Head of caudate nucleus (tissue), 42 donors: ENCODE measurements at regions not wholly inside any gene's neighbourhood (a gene's known extent, or its start where the extent isn't known, plus 50 kb on each side); places are given as distances from the start of the nearest gene placed in this dataset.

Source experiments
- DNase-seq, 42 donors: peaks; one replicate each; pipeline versions ENCODE4 v3.0.0 to v3.0.0-alpha.2; 2020 to 2021; ENCODE audit warnings: mixed read lengths in 7 of 42
- intact Hi-C: fragments of 100-400 bp; cut with DNase I; formaldehyde crosslinking; loops from one replicate; pipeline ENCODE4 v1.15.0; 2022

DNA sequence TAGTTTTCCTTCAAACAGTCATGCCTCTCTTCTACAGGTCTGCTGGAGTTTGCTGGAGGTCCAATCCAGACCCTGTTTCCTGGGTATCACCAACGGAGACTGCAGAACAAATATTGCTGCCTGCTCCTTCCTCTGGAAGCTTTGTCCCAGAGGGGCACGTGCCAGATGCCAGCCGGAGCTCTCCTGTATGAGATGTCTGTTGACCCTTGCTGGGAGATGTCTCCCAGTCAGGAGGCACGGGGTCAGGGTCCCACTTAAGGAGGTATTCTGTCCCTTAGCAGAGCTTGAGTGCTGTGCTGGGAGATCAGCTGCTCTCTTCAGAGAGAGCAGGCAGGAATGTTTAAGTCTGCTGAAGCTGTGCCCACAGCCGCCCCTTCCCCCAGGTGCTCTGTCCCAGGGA lies 666.9 kb downstream of the FRK start:
- intact Hi-C loops: no loop called here
- no peak for DNase-seq

DNA sequence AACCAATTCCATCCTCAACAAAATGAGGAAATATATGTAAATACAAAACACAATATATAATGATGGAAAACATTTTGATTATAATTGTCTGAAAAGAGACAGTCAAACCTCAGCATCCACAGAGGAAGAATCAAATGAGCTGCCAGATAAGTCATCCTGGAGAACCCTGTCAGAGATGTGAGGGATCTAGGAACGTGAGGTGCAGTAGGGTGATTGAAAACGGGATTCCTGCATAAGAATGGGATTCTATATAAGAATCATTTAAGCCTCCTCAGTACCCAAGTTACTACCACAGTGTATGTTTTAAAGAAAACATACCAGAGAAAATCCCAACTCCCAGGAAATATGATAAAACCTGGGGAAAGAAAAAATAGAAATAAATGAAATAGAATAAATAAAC lies 690.5 kb downstream of the FRK start:
- intact Hi-C loops: no loop called here
- no peak for DNase-seq

DNA sequence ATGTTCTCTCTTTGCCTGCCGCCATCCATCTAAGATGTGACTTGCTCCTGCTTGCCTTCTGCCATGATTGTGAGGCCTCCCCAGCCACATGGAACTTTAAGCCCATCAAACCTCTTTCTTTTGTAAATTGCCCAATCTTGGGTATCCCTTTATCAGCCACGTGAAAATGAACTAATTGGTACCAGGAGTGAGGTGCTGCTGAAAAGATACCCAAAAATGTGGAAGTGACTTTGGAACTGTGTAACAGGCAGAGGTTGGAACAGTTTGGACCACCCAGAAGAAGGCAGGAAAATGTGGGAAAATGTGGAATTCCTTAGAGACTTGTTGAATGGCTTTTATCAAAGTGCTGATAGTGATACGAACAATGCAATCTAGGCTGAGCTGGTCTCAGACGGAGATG lies 694.9 kb downstream of the FRK start:
- DNase-seq: no peak
- intact Hi-C loops: no loop called here

DNA sequence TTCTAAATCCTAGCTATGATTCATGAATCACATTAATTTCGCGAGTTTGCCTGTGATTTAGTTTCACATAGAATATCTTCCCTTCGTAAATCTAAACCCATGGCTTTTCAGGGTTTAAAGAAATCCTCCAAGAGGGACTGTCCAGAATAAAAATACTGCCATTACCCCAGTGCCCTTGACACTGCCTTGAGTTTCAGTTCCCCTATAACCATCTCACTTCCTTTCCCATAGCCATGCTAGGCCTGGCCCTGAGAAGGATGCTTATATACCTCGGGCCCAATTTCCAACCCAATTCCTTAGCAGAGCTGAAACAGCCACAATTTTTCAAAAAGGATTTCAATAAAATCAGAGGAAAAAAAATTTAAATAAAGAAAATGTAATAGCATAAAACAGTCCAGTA lies 697.3 kb downstream of the FRK start:
- intact Hi-C loops: no loop called here
- DNase-seq: no peak

GRCh38 chr6:115362234-115362633 lies 698.5 kb downstream of the FRK start:
- intact Hi-C loops: no loop called here
- no peak for DNase-seq

- intact Hi-C loops: no loop called here
- DNase-seq: no peak
These were observed 699.9 kb downstream of the FRK start for GRCh38 chr6:115360602-115361325.

DNA sequence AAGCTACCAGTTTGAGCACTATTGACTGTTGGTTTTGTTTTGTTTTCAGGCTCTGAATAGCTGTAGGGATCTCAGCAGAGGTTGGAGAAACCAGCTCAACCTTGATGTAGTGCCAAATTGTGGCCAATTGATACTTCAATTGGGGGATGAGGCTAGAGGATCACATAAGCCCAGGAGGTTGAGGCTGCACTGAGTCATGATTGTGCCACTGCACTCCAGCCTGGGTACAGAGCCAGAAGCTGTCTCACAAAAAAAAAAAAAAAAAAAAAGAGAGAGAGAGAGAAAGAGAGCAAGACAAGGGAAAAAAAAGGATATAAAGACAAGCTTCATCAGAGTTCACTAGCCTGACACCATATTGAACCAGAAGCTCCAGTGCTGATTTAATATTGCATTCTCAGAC lies 702.1 kb downstream of the FRK start:
- intact Hi-C loops: no loop called here

GRCh38 chr6:115356371-115356770 lies 704.3 kb downstream of the FRK start:
- DNase-seq: no peak
- intact Hi-C loops: no loop called here

More for the DNA sequence above, 702.1 kb downstream of the FRK start:
- no peak for DNase-seq

DNA sequence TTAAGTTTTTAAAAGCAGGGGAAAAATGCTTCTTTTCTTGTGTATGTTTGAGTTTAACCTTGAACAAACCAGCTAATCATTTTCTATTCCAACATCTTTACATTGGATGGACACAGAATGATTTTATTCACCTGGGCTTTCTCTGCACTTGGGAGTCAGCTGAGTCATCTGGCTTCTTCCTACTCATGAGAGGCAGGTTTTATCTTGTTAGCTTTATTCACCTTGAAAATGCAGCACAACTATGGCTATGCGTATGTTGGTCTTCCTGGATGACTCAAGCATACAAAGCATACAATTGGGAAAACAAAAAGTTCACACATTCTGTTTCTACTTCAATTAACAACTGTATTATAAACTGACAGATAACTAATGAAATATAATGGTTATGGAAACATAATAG lies 737.7 kb downstream of the FRK start:
- DNase-seq: no peak
- intact Hi-C loops: no loop called here

GRCh38 chr6:115319823-115320222 lies 740.9 kb downstream of the FRK start:
- DNase-seq: no peak
- intact Hi-C loops: no loop called here

GRCh38 chr6:115310156-115310555 lies 750.5 kb downstream of the FRK start:
- intact Hi-C loops: no loop called here
- no peak for DNase-seq

GRCh38 chr6:115302731-115303130 lies 758.0 kb downstream of the FRK start:
- intact Hi-C loops: no loop called here
- no peak for DNase-seq

GRCh38 chr6:115287467-115287866 lies 773.2 kb downstream of the FRK start:
- intact Hi-C loops: no loop called here

GRCh38 chr6:115276881-115277565 lies 783.7 kb downstream of the FRK start:
- intact Hi-C loops: no loop called here
- DNase-seq: no peak

More at GRCh38 chr6:115287467-115287866, 773.2 kb downstream of the FRK start:
- no peak for DNase-seq

- DNase-seq: no peak
- intact Hi-C loops: no loop called here
These were observed 788.4 kb downstream of the FRK start for GRCh38 chr6:115272311-115272710.

GRCh38 chr6:115271434-115271833 lies 789.3 kb downstream of the FRK start:
- intact Hi-C loops: no loop called here
- DNase-seq: no peak

- no peak for DNase-seq
- intact Hi-C loops: no loop called here
These were observed 789.7 kb downstream of the FRK start for GRCh38 chr6:115270953-115271352.

- intact Hi-C loops: no loop called here
These were observed 819.3 kb downstream of the FRK start for GRCh38 chr6:115241373-115241772.

DNA sequence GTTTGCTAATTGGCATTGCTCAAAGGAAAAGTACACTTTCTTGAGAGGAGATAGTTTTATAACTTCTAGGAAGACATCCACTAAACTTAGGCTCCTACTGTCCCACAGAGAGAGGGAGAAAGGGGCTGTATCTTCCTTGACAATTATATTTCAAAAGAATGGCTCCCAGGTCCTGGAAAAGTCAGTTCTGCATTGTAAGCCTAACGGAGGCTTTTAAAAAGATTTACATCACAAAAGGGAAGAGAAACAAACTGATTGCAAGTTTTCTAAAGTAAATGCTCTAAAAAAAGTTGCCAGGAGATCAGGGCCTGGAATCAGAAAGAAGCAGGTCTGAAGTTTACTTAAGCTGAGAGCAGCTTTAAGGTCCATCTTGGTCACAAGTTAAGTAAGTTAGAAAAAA lies 839.5 kb downstream of the FRK start:
- no peak for DNase-seq
- intact Hi-C loops: no loop called here

More at GRCh38 chr6:115241373-115241772, 819.3 kb downstream of the FRK start:
- no peak for DNase-seq

DNA sequence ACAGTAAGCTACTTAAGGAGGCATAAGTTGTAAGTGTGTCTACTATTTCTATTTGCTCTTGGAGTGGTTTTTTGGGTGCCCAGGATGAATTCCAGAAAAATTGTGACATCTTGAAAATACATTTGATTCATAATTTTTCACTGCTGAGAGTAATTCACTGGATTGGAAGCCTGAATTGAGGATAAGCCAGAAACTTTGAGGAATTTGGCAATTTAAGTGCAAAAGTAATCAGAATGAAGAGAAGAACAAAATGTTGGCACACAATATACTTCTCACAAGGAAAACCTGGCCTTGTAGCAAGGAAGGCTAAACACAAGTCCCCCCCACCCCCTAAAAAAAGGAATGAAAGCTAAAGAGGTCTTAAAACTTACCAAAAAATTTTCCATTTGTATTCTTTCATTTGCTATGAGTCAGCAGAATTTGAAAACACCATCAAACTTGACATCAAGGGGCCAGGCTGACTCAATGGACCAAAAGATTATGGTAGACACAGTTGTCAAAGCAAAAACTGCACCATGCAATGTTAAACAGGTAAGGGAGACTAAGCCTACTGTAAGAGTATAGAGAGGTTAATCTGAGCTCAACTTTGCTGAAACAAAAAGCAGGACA lies 840.0 kb downstream of the FRK start:
- intact Hi-C loops: no loop called here
- DNase-seq: no peak

GRCh38 chr6:115219645-115220044 lies 841.0 kb downstream of the FRK start:
- intact Hi-C loops: no loop called here
- no peak for DNase-seq
